ENCODE measurements at regions not wholly inside any gene's neighbourhood (a gene's known extent, or its start where the extent isn't known, plus 50 kb on each side); places are given as distances from the start of the nearest gene placed in this dataset.
"Not testable (repeated sequence)": the region's sequence is repeated elsewhere in the genome, so short reads cannot be mapped to it uniquely, and the experiment has no call there.

DNA sequence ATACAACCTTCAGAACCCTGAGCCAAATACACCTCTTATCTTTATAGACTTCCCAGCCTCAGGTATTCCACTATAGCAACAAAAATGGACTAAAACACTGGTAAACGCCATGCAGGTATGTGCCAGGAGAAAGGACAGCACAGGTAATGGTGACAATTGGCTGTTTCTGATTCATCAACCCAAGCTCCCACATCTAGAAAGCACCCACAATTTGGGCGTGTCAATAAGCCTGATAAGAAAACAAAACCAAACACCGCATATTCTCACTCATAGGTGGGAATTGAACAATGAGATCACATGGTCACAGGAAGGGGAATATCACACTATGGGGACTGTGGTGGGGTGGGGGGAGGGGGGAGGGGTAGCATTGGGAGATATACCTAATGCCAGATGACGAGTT, 348.5 kb downstream of the GADD45G start:
- H3K36me3 ChIP-seq (ENCODE audit: control insufficient read depth in 2 of 2, insufficient read depth in 2 of 2, low read length in 1 of 2); H3K27ac ChIP-seq (ENCODE audit: low read depth in 2 of 2, low read length in 1 of 2); H3K4me1 ChIP-seq (ENCODE audit: control insufficient read depth in 2 of 2, insufficient read depth in 2 of 2, low read length in 1 of 2); H3K9me3 ChIP-seq (ENCODE audit: control insufficient read depth in 2 of 2, insufficient read depth in 1 of 2, low read depth in 1 of 2, low read length in 1 of 2); H3K4me3 ChIP-seq (ENCODE audit: low read depth in 1 of 2, low read length in 2 of 2); H3K27me3 ChIP-seq (ENCODE audit: control insufficient read depth in 1 of 2, insufficient read depth in 2 of 2, low read length in 2 of 2): not testable (repeated sequence)
- 79 to 85% methylated on average over 4 of the region's 4 CpGs for WGBS, 2 donors

DNA sequence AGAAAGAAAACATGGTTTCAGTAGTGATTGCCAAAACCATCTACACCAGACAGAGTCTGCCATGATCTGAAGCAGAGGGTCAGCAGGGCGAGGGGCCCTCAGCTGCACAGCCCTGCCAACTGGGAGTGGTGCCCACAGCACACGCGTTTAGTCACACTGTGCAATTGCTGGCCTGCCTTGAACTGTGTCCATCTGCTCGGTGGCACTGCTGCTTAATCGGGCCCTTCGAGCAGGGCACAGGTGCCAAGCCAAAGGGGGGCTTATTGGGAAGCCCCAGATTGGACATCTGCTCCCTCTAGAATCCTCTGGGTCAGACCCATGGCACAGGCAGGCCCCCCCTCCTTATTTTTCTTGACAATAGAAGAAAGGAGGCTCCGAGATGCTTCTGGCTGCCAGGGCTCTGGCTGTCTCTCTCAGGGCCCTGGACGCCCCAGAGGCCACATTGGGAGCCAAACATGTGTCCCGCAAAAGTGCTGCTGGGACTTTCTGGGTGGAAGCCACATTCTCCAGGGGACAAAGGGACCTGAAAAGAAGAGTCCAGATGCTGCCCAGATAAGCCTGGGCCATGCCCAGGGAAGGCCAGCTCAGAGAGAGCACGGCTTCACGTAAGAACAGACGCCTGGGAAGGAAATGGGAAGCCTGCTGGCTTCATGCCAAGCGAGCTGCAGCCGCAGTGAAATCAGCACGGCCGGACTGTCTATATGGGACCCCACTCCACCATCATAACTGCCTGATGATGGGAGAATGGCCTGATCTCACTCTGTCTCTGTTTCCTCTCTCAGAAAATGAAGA, 349.2 kb downstream of the GADD45G start:
- H3K36me3 ChIP-seq (ENCODE audit: control insufficient read depth in 2 of 2, insufficient read depth in 2 of 2, low read length in 1 of 2) = no peaks in the 10 kb centered on the region
- no peak overlapping the region for H3K4me3 ChIP-seq (ENCODE audit: low read depth in 1 of 2, low read length in 2 of 2)
- no peaks in the 10 kb centered on the region for H3K27me3 ChIP-seq (ENCODE audit: control insufficient read depth in 1 of 2, insufficient read depth in 2 of 2, low read length in 2 of 2)
- H3K9me3 ChIP-seq (ENCODE audit: control insufficient read depth in 2 of 2, insufficient read depth in 1 of 2, low read depth in 1 of 2, low read length in 1 of 2) = no peaks in the 10 kb centered on the region
- 60 to 67% methylated on average over 16 of the region's 16 CpGs for WGBS, 2 donors
- H3K4me1 ChIP-seq (ENCODE audit: control insufficient read depth in 2 of 2, insufficient read depth in 2 of 2, low read length in 1 of 2) = peaks cover 5 to 7% of the 10 kb centered on the region in 2 donors
- no peak overlapping the region for H3K27ac ChIP-seq (ENCODE audit: low read depth in 2 of 2, low read length in 1 of 2)

DNA sequence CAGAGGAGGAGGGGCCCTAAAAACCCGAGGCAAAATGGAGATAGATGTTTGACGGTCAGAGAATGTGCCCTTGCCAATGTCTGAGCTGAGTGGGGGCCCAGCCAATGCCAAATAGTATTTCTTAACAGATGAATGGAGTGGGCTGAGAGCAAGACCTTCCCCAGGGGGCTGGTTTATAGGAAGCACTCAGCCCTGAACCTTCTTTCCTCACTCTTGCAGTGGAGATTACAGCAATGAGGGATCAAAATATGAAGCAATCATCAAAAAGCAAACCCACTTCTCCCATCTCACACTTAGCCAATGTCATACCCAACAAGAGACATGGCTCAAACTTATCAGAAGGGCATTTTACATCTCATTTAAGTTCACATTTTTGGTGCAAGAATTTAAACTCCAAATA, 350.3 kb downstream of the GADD45G start:
- Histone ChIP-seq H3K4me3 (ENCODE audit: low read depth in 1 of 2, low read length in 2 of 2) (no peak overlapping the region), H3K27me3 (ENCODE audit: control insufficient read depth in 1 of 2, insufficient read depth in 2 of 2, low read length in 2 of 2) (no peaks in the 10 kb centered on the region), H3K9me3 (ENCODE audit: control insufficient read depth in 2 of 2, insufficient read depth in 1 of 2, low read depth in 1 of 2, low read length in 1 of 2) (no peaks in the 10 kb centered on the region), H3K27ac (ENCODE audit: low read depth in 2 of 2, low read length in 1 of 2) (no peak overlapping the region), H3K36me3 (ENCODE audit: control insufficient read depth in 2 of 2, insufficient read depth in 2 of 2, low read length in 1 of 2) (no peaks in the 10 kb centered on the region), H3K4me1 (ENCODE audit: control insufficient read depth in 2 of 2, insufficient read depth in 2 of 2, low read length in 1 of 2) (peaks cover 5 to 7% of the 10 kb centered on the region in 2 donors)
- WGBS, 2 donors = 77 to 86% methylated on average over 2 of the region's 2 CpGs

DNA sequence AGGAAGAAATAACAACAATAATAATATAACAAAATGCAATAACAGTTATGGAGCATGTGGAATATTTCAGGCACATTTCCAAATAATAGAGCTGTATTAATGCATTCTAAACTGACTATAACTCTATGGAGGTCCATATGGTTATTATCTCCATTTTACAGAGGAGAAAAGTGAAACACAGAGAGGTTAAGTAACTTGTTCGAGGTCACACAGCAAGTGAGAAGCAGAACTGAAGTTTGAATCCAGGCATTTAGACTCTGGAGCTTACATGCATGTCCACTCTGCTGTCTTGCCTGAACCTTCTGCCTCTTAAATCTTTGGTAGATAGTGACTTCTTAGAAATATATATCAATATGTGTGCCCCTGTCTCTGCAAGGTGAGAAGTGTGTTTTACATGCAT, 350.8 kb downstream of the GADD45G start:
- Histone ChIP-seq H3K9me3 (ENCODE audit: control insufficient read depth in 2 of 2, insufficient read depth in 1 of 2, low read depth in 1 of 2, low read length in 1 of 2) (no peaks in the 10 kb centered on the region), H3K36me3 (ENCODE audit: control insufficient read depth in 2 of 2, insufficient read depth in 2 of 2, low read length in 1 of 2) (no peaks in the 10 kb centered on the region), H3K4me1 (ENCODE audit: control insufficient read depth in 2 of 2, insufficient read depth in 2 of 2, low read length in 1 of 2) (peaks cover 5 to 7% of the 10 kb centered on the region in 2 donors), H3K27ac (ENCODE audit: low read depth in 2 of 2, low read length in 1 of 2) (no peak overlapping the region), H3K4me3 (ENCODE audit: low read depth in 1 of 2, low read length in 2 of 2) (no peak overlapping the region), H3K27me3 (ENCODE audit: control insufficient read depth in 1 of 2, insufficient read depth in 2 of 2, low read length in 2 of 2) (no peaks in the 10 kb centered on the region)
- 88 to 90% methylated on average over 1 of the region's 1 CpG for WGBS, 2 donors

DNA sequence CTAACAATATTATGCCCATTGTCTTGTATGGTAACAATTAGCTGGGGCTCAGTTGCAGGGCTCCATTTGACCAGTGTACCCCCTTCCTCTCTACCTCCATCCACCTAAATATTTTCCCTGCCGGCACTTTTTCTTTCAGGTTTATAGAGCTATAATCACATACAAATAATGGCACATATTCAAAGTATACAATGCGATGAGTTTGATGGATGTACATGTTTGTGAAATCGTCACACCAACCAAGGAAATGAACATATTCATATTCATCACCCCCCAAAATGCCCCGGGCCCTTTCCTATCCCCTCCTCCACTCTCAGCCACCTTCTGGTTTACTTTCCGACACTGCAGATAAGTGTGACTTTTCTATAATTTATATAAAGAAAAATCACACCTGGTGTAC, 351.5 kb downstream of the GADD45G start:
- H3K27me3 ChIP-seq (ENCODE audit: control insufficient read depth in 1 of 2, insufficient read depth in 2 of 2, low read length in 2 of 2) = no peaks in the 10 kb centered on the region
- H3K9me3 ChIP-seq (ENCODE audit: control insufficient read depth in 2 of 2, insufficient read depth in 1 of 2, low read depth in 1 of 2, low read length in 1 of 2) = no peaks in the 10 kb centered on the region
- H3K36me3 ChIP-seq (ENCODE audit: control insufficient read depth in 2 of 2, insufficient read depth in 2 of 2, low read length in 1 of 2) = no peaks in the 10 kb centered on the region
- WGBS, 2 donors = 45 to 63% methylated on average over 5 of the region's 5 CpGs
- no peak overlapping the region for H3K27ac ChIP-seq (ENCODE audit: low read depth in 2 of 2, low read length in 1 of 2)
- H3K4me3 ChIP-seq (ENCODE audit: low read depth in 1 of 2, low read length in 2 of 2) = no peak overlapping the region
- H3K4me1 ChIP-seq (ENCODE audit: control insufficient read depth in 2 of 2, insufficient read depth in 2 of 2, low read length in 1 of 2) = peaks cover 5 to 7% of the 10 kb centered on the region in 2 donors

DNA sequence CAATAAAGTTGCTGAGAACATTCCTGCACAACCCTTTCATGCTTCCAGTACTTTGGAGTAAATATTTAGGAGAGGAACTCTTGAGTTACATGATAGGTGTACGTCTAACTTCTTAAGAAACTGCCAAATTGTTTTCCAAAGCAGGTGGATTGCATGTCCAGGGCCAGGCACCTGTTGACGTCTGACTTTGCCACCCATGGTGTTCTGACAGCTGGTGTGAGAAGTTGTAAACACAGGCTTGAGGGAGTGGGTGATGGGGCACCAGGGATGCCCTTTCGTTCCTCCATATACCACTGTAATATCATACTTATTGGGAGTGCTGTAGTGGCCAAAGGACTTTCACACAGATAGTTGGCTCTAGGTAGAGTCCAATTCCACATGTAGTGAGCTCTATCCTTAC, 352.1 kb downstream of the GADD45G start:
- H3K9me3 ChIP-seq (ENCODE audit: control insufficient read depth in 2 of 2, insufficient read depth in 1 of 2, low read depth in 1 of 2, low read length in 1 of 2) = no peaks in the 10 kb centered on the region
- H3K4me3 ChIP-seq (ENCODE audit: low read depth in 1 of 2, low read length in 2 of 2) = no peak overlapping the region
- H3K36me3 ChIP-seq (ENCODE audit: control insufficient read depth in 2 of 2, insufficient read depth in 2 of 2, low read length in 1 of 2) = no peaks in the 10 kb centered on the region
- no peaks in the 10 kb centered on the region for H3K27me3 ChIP-seq (ENCODE audit: control insufficient read depth in 1 of 2, insufficient read depth in 2 of 2, low read length in 2 of 2)
- no peak overlapping the region for H3K27ac ChIP-seq (ENCODE audit: low read depth in 2 of 2, low read length in 1 of 2)
- 73 to 74% methylated on average over 3 of the region's 3 CpGs for WGBS, 2 donors
- peaks cover 6 to 7% of the 10 kb centered on the region in 2 donors for H3K4me1 ChIP-seq (ENCODE audit: control insufficient read depth in 2 of 2, insufficient read depth in 2 of 2, low read length in 1 of 2)

DNA sequence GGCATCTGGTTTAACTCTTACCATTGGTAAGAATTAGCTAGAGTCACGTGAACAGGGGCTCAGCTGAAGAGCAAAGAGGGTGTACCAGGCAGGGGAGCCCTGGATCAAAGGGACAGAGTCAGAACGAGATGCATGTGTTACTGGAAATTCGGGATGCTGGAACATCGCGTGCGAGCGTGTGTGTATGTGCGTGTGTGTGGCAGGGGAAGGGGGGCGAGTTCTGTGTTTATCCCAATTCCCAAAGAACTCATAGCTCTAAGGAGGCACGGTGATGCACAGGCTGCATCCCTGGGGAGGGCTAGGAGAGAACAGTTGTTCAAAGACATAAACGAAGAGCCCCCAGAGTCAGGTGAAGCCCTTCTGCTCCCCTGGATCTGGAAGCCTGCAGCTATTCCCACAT, 353.3 kb downstream of the GADD45G start:
- no peaks in the 10 kb centered on the region for H3K36me3 ChIP-seq (ENCODE audit: control insufficient read depth in 2 of 2, insufficient read depth in 2 of 2, low read length in 1 of 2)
- 76 to 89% methylated on average over 11 of the region's 11 CpGs for WGBS, 2 donors
- H3K4me3 ChIP-seq (ENCODE audit: low read depth in 1 of 2, low read length in 2 of 2) = no peak overlapping the region
- H3K27me3 ChIP-seq (ENCODE audit: control insufficient read depth in 1 of 2, insufficient read depth in 2 of 2, low read length in 2 of 2) = no peaks in the 10 kb centered on the region
- H3K27ac ChIP-seq (ENCODE audit: low read depth in 2 of 2, low read length in 1 of 2) = no peak overlapping the region
- H3K4me1 ChIP-seq (ENCODE audit: control insufficient read depth in 2 of 2, insufficient read depth in 2 of 2, low read length in 1 of 2) = peaks cover 7 to 9% of the 10 kb centered on the region in 2 donors
- no peaks in the 10 kb centered on the region for H3K9me3 ChIP-seq (ENCODE audit: control insufficient read depth in 2 of 2, insufficient read depth in 1 of 2, low read depth in 1 of 2, low read length in 1 of 2)

DNA sequence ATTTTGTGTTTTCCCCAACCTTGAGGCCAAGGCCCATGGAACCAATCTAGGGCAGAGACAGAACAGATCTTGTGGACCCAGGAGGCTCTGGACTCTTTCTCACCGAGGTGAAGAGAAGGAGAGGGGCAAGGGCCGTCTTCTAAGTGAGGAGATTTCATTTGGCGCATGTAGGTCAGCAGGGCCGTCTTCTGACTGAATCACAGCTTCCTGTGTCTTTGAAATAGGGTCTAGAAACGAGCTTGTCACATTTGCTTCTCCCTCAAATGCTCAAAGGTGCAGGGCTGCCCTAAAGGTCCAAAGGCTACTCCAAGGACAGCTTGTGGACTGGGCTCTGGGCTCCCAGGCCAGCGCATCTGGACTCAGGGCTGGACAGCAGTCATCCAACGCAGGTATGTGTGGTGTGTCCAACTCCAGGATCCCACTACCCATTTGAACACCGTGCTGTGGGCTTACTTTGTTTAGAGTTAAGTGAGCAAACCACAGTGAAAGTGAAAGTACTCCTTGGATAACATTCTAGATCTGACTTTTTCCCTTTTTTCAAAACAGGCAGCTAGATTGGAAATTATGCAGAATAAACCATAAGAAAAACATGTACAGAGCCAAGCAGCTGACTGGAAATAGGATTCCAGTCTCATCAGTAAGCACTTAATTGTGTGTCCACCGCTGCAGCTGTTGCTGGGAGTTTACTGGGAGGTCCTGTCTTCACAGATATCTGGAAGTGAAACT, 357.0 kb downstream of the GADD45G start:
- no peaks in the 10 kb centered on the region for H3K36me3 ChIP-seq (ENCODE audit: control insufficient read depth in 2 of 2, insufficient read depth in 2 of 2, low read length in 1 of 2)
- 60 to 64% methylated on average over 9 of the region's 9 CpGs for WGBS, 2 donors
- no peaks in the 10 kb centered on the region for H3K27me3 ChIP-seq (ENCODE audit: control insufficient read depth in 1 of 2, insufficient read depth in 2 of 2, low read length in 2 of 2)
- no peak overlapping the region for H3K27ac ChIP-seq (ENCODE audit: low read depth in 2 of 2, low read length in 1 of 2)
- H3K4me1 ChIP-seq (ENCODE audit: control insufficient read depth in 2 of 2, insufficient read depth in 2 of 2, low read length in 1 of 2) = peaks cover 0 to 7% of the 10 kb centered on the region in 2 donors
- no peaks in the 10 kb centered on the region for H3K9me3 ChIP-seq (ENCODE audit: control insufficient read depth in 2 of 2, insufficient read depth in 1 of 2, low read depth in 1 of 2, low read length in 1 of 2)
- H3K4me3 ChIP-seq (ENCODE audit: low read depth in 1 of 2, low read length in 2 of 2) = no peak overlapping the region

DNA sequence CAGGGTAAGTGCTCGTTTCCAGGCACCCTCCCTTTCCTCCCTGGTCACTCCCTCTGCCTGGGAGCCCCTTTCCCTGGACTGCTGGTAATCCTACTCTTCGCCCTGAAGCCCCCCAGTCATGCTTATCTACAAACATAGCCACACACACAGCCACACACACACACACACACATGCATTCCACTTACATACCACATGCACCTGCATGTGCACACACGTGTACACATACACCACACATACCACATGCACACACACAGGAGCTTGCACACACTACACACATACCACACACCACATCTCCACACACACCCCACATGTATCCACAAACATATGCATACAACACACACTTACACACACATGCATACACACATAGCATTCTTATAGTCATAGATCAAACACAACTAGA, 358.5 kb downstream of the GADD45G start:
- Histone ChIP-seq H3K27me3 (ENCODE audit: control insufficient read depth in 1 of 2, insufficient read depth in 2 of 2, low read length in 2 of 2) (no peaks in the 10 kb centered on the region), H3K4me3 (ENCODE audit: low read depth in 1 of 2, low read length in 2 of 2) (no peak overlapping the region), H3K36me3 (ENCODE audit: control insufficient read depth in 2 of 2, insufficient read depth in 2 of 2, low read length in 1 of 2) (no peaks in the 10 kb centered on the region), H3K9me3 (ENCODE audit: control insufficient read depth in 2 of 2, insufficient read depth in 1 of 2, low read depth in 1 of 2, low read length in 1 of 2) (no peaks in the 10 kb centered on the region), H3K4me1 (ENCODE audit: control insufficient read depth in 2 of 2, insufficient read depth in 2 of 2, low read length in 1 of 2) (peaks cover 0 to 7% of the 10 kb centered on the region in 2 donors), H3K27ac (ENCODE audit: low read depth in 2 of 2, low read length in 1 of 2) (no peak overlapping the region)
- 55 to 94% methylated on average over 3 of the region's 3 CpGs for WGBS, 2 donors

DNA sequence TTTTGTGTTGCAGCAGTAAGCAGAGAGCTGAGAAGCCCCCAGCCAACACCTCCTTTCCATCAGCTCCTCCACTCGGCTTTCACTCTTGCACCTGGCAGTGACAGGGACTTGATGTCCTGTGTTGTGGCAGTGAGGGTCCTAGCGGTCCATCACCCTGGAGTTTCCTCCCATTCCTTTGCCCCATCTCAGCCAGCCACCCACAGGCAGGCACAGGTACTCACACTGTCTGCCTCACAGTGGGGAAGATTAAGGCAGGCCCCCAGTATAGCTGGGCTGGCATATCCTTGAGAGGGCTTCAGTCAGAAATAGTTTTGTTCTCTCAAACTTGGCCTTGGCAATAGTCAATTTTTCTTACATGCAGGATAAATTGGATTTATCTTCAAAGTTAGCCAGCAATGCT, 362.7 kb downstream of the GADD45G start:
- Histone ChIP-seq H3K4me3 (ENCODE audit: low read depth in 1 of 2, low read length in 2 of 2) (no peak overlapping the region), H3K27ac (ENCODE audit: low read depth in 2 of 2, low read length in 1 of 2) (no peak overlapping the region), H3K36me3 (ENCODE audit: control insufficient read depth in 2 of 2, insufficient read depth in 2 of 2, low read length in 1 of 2) (no peaks in the 10 kb centered on the region), H3K4me1 (ENCODE audit: control insufficient read depth in 2 of 2, insufficient read depth in 2 of 2, low read length in 1 of 2) (no peaks in the 10 kb centered on the region), H3K9me3 (ENCODE audit: control insufficient read depth in 2 of 2, insufficient read depth in 1 of 2, low read depth in 1 of 2, low read length in 1 of 2) (no peaks in the 10 kb centered on the region), H3K27me3 (ENCODE audit: control insufficient read depth in 1 of 2, insufficient read depth in 2 of 2, low read length in 2 of 2) (no peaks in the 10 kb centered on the region)
- WGBS, 2 donors = 67 to 93% methylated on average over 2 of the region's 2 CpGs
